ENCODE measurements at regions not wholly inside any gene's neighbourhood (a gene's known extent, or its start where the extent isn't known, plus 50 kb on each side); places are given as distances from the start of the nearest gene placed in this dataset.
A peak's percentile ranks its signal among the peaks of the same experiment; 100 is the strongest.
"Not testable (repeated sequence)": the region's sequence is repeated elsewhere in the genome, so short reads cannot be mapped to it uniquely, and the experiment has no call there.

DNA sequence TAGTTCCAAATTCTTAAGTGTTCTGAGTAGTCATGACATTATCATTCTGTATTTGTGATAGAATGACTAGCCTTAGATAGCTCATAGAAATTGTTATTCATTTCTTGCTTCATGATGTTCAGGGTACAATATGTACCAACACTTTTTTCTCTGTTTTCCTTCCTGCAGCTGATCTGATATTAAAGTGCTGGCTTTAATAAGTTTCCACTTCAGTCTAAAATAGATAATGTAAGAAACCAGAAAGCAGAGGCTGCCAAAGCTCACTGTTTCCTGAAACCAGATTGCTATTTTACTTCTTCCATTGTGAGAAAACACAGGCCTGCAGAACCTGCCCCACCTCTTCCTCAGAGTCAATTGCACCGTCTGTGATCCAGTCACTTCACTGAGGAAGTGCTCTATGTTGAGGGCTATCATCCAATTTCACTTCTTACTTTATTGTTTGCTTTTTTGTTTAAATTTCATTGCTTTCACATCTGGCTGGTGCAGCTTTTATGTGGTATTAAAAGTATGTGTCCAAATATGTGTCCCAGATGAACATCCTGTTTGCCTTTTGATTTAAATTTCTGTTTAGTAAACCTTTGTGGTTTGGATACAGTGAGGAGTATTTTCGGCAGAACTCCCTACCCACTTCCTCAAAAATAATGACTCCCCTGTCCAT, 652.1 kb downstream of the ANKRD50 start:
- Histone ChIP-seq H3K27ac (ENCODE audit: low read depth, low read length) (peak overlapping the region; percentile 58), H3K9me3 (ENCODE audit: control insufficient read depth in 3 of 3, low read length in 3 of 3) (no peaks in the 10 kb centered on the region), H3K9ac (ENCODE audit: low read depth in 1 of 3, low read length in 3 of 3) (no peak overlapping the region), H3K36me3 (ENCODE audit: control insufficient read depth in 3 of 3, insufficient read depth in 3 of 3, low read length in 3 of 3) (no peaks in the 10 kb centered on the region), H3K4me3 (ENCODE audit: low read length in 3 of 3) (peak overlapping the region in 1 of 3 donors; percentile 5), H3K27me3 (ENCODE audit: control insufficient read depth in 3 of 3, insufficient read depth in 3 of 3, low read length in 3 of 3) (no peaks in the 10 kb centered on the region), H3K4me1 (ENCODE audit: control insufficient read depth in 3 of 3, insufficient read depth in 3 of 3, low read length in 3 of 3) (peaks cover 0 to 7% (median 0%) of the 10 kb centered on the region in 3 donors)

- Histone ChIP-seq H3K4me1 (ENCODE audit: control insufficient read depth in 3 of 3, insufficient read depth in 3 of 3, low read length in 3 of 3) (peaks cover 0 to 7% (median 0%) of the 10 kb centered on the region in 3 donors), H3K9me3 (ENCODE audit: control insufficient read depth in 3 of 3, low read length in 3 of 3) (no peaks in the 10 kb centered on the region), H3K4me3 (ENCODE audit: low read length in 3 of 3) (no peak overlapping the region), H3K36me3 (ENCODE audit: control insufficient read depth in 3 of 3, insufficient read depth in 3 of 3, low read length in 3 of 3) (no peaks in the 10 kb centered on the region), H3K27ac (ENCODE audit: low read depth, low read length) (peak overlapping the region; percentile 58), H3K27me3 (ENCODE audit: control insufficient read depth in 3 of 3, insufficient read depth in 3 of 3, low read length in 3 of 3) (no peaks in the 10 kb centered on the region), H3K9ac (ENCODE audit: low read depth in 1 of 3, low read length in 3 of 3) (no peak overlapping the region)
Measured at GRCh38 chr4:124061413-124061812, 651.1 kb downstream of the ANKRD50 start.

DNA sequence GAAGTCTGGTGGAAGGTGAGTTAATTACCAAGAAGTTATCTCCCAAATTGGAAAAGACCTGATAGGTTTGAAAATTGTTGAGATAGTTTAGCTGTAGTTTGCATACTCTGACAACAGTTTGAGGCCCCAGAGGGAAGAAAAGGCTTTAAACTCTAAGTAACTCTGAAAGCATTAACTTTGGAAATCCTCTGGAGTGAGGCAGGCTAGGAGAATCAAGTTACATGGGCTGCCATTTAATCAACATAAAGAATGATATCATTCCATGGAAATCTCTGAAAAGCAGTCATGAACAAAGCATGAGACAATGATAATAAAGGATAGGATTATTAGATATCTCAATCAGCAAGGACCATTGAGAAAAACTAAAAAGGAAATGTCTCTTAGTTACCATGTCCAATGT, 647.1 kb downstream of the ANKRD50 start:
- no peak overlapping the region for H3K9ac ChIP-seq (ENCODE audit: low read depth in 1 of 3, low read length in 3 of 3)
- no peak overlapping the region for H3K27ac ChIP-seq (ENCODE audit: low read depth, low read length)
- peaks cover 0 to 5% (median 0%) of the 10 kb centered on the region in 3 donors for H3K9me3 ChIP-seq (ENCODE audit: control insufficient read depth in 3 of 3, low read length in 3 of 3)
- peaks cover 0 to 7% (median 0%) of the 10 kb centered on the region in 3 donors for H3K4me1 ChIP-seq (ENCODE audit: control insufficient read depth in 3 of 3, insufficient read depth in 3 of 3, low read length in 3 of 3)
- H3K36me3 ChIP-seq (ENCODE audit: control insufficient read depth in 3 of 3, insufficient read depth in 3 of 3, low read length in 3 of 3): no peaks in the 10 kb centered on the region
- H3K4me3 ChIP-seq (ENCODE audit: low read length in 3 of 3): no peak overlapping the region
- H3K27me3 ChIP-seq (ENCODE audit: control insufficient read depth in 3 of 3, insufficient read depth in 3 of 3, low read length in 3 of 3): no peaks in the 10 kb centered on the region

DNA sequence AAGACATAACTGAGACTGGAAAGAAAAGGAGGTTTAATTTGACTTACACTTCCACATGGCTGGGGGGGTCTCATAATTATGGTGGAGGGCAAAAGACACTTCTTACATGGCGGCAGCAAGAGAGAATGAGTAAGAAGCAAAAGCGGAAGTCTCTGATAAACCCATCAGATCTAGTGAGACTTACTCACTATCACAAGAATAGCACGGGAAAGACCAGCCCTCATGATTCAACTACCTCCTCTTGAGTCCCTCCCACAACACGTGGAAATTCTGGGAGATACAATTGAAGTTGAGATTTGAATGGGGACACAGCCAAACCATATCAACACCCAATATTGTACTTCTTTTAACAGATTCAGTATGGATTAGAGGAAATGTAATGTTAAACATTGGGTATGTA, 646.6 kb downstream of the ANKRD50 start:
- Histone ChIP-seq H3K27me3 (ENCODE audit: control insufficient read depth in 3 of 3, insufficient read depth in 3 of 3, low read length in 3 of 3) (no peaks in the 10 kb centered on the region), H3K4me1 (ENCODE audit: control insufficient read depth in 3 of 3, insufficient read depth in 3 of 3, low read length in 3 of 3) (peaks cover 0 to 6% (median 0%) of the 10 kb centered on the region in 3 donors), H3K27ac (ENCODE audit: low read depth, low read length) (no peak overlapping the region), H3K9ac (ENCODE audit: low read depth in 1 of 3, low read length in 3 of 3) (no peak overlapping the region), H3K4me3 (ENCODE audit: low read length in 3 of 3) (no peak overlapping the region), H3K9me3 (ENCODE audit: control insufficient read depth in 3 of 3, low read length in 3 of 3) (peaks cover 0 to 6% (median 2%) of the 10 kb centered on the region in 3 donors), H3K36me3 (ENCODE audit: control insufficient read depth in 3 of 3, insufficient read depth in 3 of 3, low read length in 3 of 3) (no peaks in the 10 kb centered on the region)

DNA sequence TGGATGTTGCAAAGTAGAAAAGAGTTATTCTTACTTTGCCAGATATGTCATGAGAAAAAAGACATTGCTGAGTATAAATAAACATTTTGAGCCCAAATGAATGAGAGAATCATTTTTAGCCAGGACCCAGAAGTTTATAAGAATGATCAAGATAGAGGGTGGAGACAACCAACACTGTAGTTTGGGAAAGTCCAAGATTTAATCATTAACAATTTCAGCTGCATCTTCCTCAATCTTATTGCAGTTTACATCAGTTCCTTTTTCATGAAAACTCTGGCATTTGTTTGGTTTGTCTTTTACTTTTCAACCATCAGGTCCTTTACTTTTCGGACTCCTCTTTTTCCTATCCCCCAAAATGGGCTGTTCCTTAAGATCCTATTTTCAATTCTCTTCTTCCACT, 645.9 kb downstream of the ANKRD50 start:
- H3K9ac ChIP-seq (ENCODE audit: low read depth in 1 of 3, low read length in 3 of 3): no peak overlapping the region
- H3K4me3 ChIP-seq (ENCODE audit: low read length in 3 of 3): no peak overlapping the region
- no peak overlapping the region for H3K27ac ChIP-seq (ENCODE audit: low read depth, low read length)
- peaks cover 0 to 6% (median 2%) of the 10 kb centered on the region in 3 donors for H3K9me3 ChIP-seq (ENCODE audit: control insufficient read depth in 3 of 3, low read length in 3 of 3)
- H3K36me3 ChIP-seq (ENCODE audit: control insufficient read depth in 3 of 3, insufficient read depth in 3 of 3, low read length in 3 of 3): no peaks in the 10 kb centered on the region
- no peaks in the 10 kb centered on the region for H3K27me3 ChIP-seq (ENCODE audit: control insufficient read depth in 3 of 3, insufficient read depth in 3 of 3, low read length in 3 of 3)
- H3K4me1 ChIP-seq (ENCODE audit: control insufficient read depth in 3 of 3, insufficient read depth in 3 of 3, low read length in 3 of 3): peaks cover 0 to 5% (median 0%) of the 10 kb centered on the region in 3 donors

DNA sequence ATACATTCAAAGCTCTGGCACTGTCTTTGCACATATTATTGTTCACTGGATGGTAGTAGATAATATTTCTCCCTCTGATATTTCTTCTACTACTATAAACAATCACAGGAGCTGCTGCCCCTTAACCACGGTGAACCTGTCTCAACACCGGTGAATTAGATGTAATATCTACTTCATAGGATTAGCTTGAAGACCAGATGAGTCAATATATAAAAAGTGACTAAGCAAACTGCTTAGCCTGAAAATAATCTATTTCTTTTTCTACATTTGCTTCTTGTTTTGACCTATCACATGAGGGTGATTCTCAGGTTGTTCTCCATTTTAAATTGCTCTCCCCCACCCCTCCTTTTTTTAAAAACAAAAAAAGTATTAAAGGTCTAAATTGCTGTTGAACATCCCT, 645.5 kb downstream of the ANKRD50 start:
- Histone ChIP-seq H3K27ac (ENCODE audit: low read depth, low read length) (no peak overlapping the region), H3K9me3 (ENCODE audit: control insufficient read depth in 3 of 3, low read length in 3 of 3) (peaks cover 2 to 10% (median 3%) of the 10 kb centered on the region in 3 donors), H3K4me3 (ENCODE audit: low read length in 3 of 3) (no peak overlapping the region), H3K27me3 (ENCODE audit: control insufficient read depth in 3 of 3, insufficient read depth in 3 of 3, low read length in 3 of 3) (no peaks in the 10 kb centered on the region), H3K4me1 (ENCODE audit: control insufficient read depth in 3 of 3, insufficient read depth in 3 of 3, low read length in 3 of 3) (peaks cover 0 to 5% (median 0%) of the 10 kb centered on the region in 3 donors), H3K9ac (ENCODE audit: low read depth in 1 of 3, low read length in 3 of 3) (no peak overlapping the region), H3K36me3 (ENCODE audit: control insufficient read depth in 3 of 3, insufficient read depth in 3 of 3, low read length in 3 of 3) (no peaks in the 10 kb centered on the region)

- Histone ChIP-seq H3K4me1 (ENCODE audit: control insufficient read depth in 3 of 3, insufficient read depth in 3 of 3, low read length in 3 of 3) (no peaks in the 10 kb centered on the region), H3K27me3 (ENCODE audit: control insufficient read depth in 3 of 3, insufficient read depth in 3 of 3, low read length in 3 of 3) (no peaks in the 10 kb centered on the region), H3K27ac (ENCODE audit: low read depth, low read length) (no peak overlapping the region), H3K36me3 (ENCODE audit: control insufficient read depth in 3 of 3, insufficient read depth in 3 of 3, low read length in 3 of 3) (no peaks in the 10 kb centered on the region), H3K4me3 (ENCODE audit: low read length in 3 of 3) (no peak overlapping the region), H3K9ac (ENCODE audit: low read depth in 1 of 3, low read length in 3 of 3) (no peak overlapping the region), H3K9me3 (ENCODE audit: control insufficient read depth in 3 of 3, low read length in 3 of 3) (peaks cover 4 to 19% (median 4%) of the 10 kb centered on the region in 3 donors)
Measured at GRCh38 chr4:124070688-124071484, 641.6 kb downstream of the ANKRD50 start.

- H3K9ac ChIP-seq (ENCODE audit: low read depth in 1 of 3, low read length in 3 of 3); H3K4me1 ChIP-seq (ENCODE audit: control insufficient read depth in 3 of 3, insufficient read depth in 3 of 3, low read length in 3 of 3); H3K4me3 ChIP-seq (ENCODE audit: low read length in 3 of 3); H3K27me3 ChIP-seq (ENCODE audit: control insufficient read depth in 3 of 3, insufficient read depth in 3 of 3, low read length in 3 of 3); H3K36me3 ChIP-seq (ENCODE audit: control insufficient read depth in 3 of 3, insufficient read depth in 3 of 3, low read length in 3 of 3); H3K27ac ChIP-seq (ENCODE audit: low read depth, low read length): not testable (repeated sequence)
- peaks cover 6 to 24% (median 10%) of the 10 kb centered on the region in 3 donors for H3K9me3 ChIP-seq (ENCODE audit: control insufficient read depth in 3 of 3, low read length in 3 of 3)
Measured at GRCh38 chr4:124075276-124075675, 637.3 kb downstream of the ANKRD50 start.

GRCh38 chr4:124079174-124079780, 633.3 kb downstream of the ANKRD50 start:
- Histone ChIP-seq H3K4me1 (ENCODE audit: control insufficient read depth in 3 of 3, insufficient read depth in 3 of 3, low read length in 3 of 3) (no peaks in the 10 kb centered on the region), H3K9ac (ENCODE audit: low read depth in 1 of 3, low read length in 3 of 3) (no peak overlapping the region), H3K9me3 (ENCODE audit: control insufficient read depth in 3 of 3, low read length in 3 of 3) (peaks cover 2 to 17% (median 6%) of the 10 kb centered on the region in 3 donors), H3K36me3 (ENCODE audit: control insufficient read depth in 3 of 3, insufficient read depth in 3 of 3, low read length in 3 of 3) (no peaks in the 10 kb centered on the region), H3K27me3 (ENCODE audit: control insufficient read depth in 3 of 3, insufficient read depth in 3 of 3, low read length in 3 of 3) (no peaks in the 10 kb centered on the region), H3K4me3 (ENCODE audit: low read length in 3 of 3) (no peak overlapping the region), H3K27ac (ENCODE audit: low read depth, low read length) (no peak overlapping the region)

DNA sequence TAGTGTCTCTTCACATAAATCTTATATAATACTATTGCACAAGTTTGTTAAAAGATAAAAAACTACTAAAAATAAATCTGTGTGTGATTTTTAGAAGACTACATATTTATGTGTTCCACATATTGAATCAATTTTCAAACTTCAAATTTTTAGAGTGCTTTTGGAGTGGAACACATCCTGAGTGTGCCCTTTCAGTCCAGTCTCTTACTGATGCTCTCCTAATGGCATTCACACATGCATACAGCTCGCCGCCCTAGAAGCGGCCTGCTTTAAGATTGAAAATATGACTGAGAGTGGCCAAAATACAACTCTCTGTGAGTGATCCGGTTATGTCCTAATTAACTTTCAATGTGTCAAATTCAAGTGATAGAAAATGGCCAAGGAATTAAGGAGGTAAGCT, 628.8 kb downstream of the ANKRD50 start:
- H3K27me3 ChIP-seq (ENCODE audit: control insufficient read depth in 3 of 3, insufficient read depth in 3 of 3, low read length in 3 of 3): no peaks in the 10 kb centered on the region
- H3K4me3 ChIP-seq (ENCODE audit: low read length in 3 of 3): no peak overlapping the region
- no peak overlapping the region for H3K27ac ChIP-seq (ENCODE audit: low read depth, low read length)
- H3K36me3 ChIP-seq (ENCODE audit: control insufficient read depth in 3 of 3, insufficient read depth in 3 of 3, low read length in 3 of 3): no peaks in the 10 kb centered on the region
- peaks cover 2 to 13% (median 6%) of the 10 kb centered on the region in 3 donors for H3K9me3 ChIP-seq (ENCODE audit: control insufficient read depth in 3 of 3, low read length in 3 of 3)
- no peak overlapping the region for H3K9ac ChIP-seq (ENCODE audit: low read depth in 1 of 3, low read length in 3 of 3)
- H3K4me1 ChIP-seq (ENCODE audit: control insufficient read depth in 3 of 3, insufficient read depth in 3 of 3, low read length in 3 of 3): no peaks in the 10 kb centered on the region

Data from skeletal muscle tissue (tissue), 3 donors.